ENCODE measurements at regions not wholly inside any gene's neighbourhood (a gene's known extent, or its start where the extent isn't known, plus 50 kb on each side); places are given as distances from the start of the nearest gene placed in this dataset.
"Not testable (repeated sequence)": the region's sequence is repeated elsewhere in the genome, so short reads cannot be mapped to it uniquely, and the experiment has no call there.

DNA sequence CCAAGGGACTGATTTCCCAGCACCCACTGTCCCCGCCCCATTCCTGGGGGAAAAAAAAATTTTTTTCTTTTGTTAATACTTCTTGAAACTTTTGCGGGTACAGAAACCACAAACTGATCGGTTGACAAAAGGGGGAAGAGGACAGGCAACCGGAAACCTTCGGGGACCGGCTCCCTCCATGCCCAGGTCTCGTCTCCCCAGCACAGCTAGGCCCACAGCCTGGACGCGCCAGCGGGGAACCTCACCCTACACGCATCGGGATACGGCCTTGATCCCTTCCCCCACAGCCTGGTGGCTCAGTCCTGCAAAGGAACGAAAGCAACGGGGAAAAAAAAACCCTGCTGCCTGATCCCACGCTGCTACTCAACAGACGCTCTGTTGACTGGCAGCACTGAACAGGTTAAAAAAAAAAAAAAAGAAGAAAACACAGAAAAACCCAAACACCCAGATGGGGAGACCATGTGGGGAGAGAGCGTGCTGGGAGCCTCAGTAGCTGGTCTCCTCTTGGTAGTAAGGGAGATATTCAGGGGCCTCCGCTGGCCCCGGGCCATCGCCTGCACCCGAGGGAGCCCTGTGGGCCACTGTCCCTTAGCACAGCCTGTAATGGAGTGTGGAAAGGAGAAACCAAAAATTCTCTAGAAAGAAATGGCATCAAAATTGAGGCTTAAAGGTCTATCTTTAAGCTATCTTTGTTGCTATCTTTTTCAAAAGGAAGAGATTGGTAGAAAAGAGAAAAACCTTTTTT is 185.7 kb downstream of the POTEC start:
- not testable (repeated sequence) for DNase-seq (ENCODE audit: low spot score)

- DNase-seq (ENCODE audit: low spot score) = not testable (repeated sequence)
Observed at GRCh38 chr18:14342170-14342569, 201.2 kb downstream of the POTEC start.

- DNase-seq (ENCODE audit: low spot score) = not testable (repeated sequence)
Observed at GRCh38 chr18:14336017-14336416, 203.8 kb upstream of the ZNF519 start.

DNA sequence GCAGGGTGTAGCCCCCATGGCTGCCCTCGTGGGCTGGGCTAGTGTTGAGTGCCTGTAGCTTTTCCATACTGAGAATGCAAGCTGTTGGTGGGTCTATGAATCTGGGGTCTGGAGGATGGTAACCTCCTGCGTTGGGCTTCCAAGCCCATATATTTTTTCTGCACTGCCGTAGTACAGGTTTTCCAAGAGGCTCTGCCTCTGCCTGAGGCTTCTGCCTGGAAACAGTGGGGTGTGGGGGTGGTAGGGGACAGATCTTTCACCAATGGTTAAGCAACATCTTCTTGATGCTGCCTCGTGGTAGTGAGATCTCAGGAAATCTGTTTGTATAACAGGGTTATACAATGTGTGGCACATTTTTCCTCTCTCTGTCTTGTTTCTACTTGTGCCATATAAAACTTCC is 189.0 kb upstream of the ZNF519 start:
- not testable (repeated sequence) for DNase-seq (ENCODE audit: low spot score)

DNA sequence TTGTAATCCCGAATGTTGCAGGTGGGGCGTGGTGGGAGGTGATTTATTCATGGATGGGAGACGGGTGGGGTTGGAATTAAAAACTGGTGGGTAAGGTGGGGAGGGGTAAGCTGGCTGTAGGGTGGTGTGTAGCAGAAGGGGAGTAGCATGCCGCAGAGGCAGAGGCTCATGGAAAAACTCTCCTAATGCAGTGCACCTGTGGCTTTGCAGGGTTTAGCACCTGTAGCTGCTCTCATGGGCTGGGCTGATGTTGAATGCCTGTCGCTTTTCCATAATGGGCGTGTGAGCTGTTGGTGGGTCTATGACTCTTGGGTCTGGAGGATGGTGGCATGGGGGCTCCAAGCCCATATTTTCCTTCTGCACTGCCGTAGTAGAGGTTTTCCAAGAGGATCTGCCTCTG is 169.0 kb upstream of the ZNF519 start:
- not testable (repeated sequence) for DNase-seq (ENCODE audit: low spot score)

GRCh38 chr18:14295081-14295480 is 162.8 kb upstream of the ZNF519 start:
- not testable (repeated sequence) for DNase-seq (ENCODE audit: low spot score)

GRCh38 chr18:14285053-14285452 is 152.8 kb upstream of the ZNF519 start:
- no peak for DNase-seq (ENCODE audit: low spot score)
- TF ChIP-seq CTCF (IDR thresholded peaks at IDR 0.05; ENCODE audit: extremely low read depth, missing control alignments) = no peak

DNA sequence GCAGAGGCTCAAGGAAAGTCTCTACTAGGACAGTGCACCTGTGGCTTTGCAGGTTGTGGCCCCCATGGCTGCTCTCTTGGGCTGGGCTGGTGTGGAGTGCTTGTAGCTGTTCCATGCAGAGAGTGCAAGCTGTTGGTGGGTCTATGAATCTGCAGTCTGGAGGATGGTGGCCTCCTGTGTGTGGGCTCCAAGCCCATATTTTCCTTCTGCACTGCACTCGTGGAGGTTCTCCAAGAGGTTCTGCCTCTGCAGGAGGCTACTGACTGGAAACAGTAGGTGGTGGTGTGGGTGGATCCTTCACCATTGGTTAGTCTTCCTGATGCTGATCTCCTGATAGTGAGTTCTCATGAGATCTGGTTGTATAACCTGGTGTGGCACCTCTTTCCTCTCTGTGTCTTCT is 143.2 kb upstream of the ZNF519 start:
- DNase-seq (ENCODE audit: low spot score) = not testable (repeated sequence)

DNA sequence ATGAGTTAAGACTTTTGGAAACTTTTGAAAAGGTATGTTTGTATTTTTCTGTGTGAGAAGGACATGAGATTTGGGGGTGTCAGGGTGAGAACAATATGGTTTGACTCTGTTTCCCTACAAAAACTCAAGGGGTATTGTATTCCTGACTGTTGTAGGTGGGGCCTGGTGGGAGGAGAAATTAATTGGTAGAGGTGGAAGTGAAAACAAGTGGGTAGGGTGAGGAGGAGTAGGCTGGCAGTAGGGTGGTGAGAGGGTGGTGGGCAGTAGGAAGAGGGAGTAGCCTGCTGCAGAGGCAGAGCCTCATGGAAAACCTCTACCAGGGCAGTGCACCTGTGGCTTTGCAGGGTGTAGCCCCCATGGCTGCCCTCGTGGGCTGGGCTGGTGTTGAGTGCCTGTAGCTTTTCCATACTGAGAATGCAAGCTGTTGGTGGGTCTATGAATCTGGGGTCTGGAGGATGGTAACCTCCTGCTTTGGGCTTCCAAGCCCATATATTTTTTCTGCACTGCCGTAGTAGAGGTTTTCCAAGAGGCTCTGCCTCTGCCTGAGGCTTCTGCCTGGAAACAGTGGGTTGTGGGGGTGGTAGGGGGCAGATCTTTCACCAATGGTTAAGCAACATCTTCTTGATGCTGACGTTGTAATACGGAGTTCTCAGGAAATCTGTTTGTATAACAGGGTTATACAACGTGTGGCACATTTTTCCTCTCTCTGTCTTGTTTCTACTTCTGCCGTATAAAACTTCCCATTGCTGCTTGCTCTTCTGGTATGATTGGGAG is 133.6 kb upstream of the ZNF519 start:
- not testable (repeated sequence) for DNase-seq (ENCODE audit: low spot score)

DNA sequence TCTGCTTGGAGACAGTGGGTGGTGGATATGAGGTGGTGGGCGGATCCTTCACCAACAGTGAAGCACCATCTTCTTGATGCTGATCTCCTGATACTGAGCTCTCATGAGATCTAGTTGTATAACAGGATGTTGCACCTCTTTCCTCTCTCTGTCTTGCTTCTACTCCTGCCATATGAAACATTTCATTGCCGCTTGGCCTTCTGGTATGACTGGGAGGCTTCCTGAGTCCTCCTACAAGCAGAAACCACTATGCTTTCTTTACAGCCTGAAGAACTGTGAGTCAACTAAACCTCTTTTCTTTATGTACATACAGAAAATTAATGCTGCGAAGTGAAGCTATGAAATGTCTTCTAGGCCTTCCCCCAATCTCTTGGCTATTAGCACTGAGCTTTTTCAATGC is 130.6 kb upstream of the ZNF519 start:
- not testable (repeated sequence) for DNase-seq (ENCODE audit: low spot score)

GRCh38 chr18:14250084-14250677 is 117.9 kb upstream of the ZNF519 start:
- DNase-seq (ENCODE audit: low spot score) = not testable (repeated sequence)

DNA sequence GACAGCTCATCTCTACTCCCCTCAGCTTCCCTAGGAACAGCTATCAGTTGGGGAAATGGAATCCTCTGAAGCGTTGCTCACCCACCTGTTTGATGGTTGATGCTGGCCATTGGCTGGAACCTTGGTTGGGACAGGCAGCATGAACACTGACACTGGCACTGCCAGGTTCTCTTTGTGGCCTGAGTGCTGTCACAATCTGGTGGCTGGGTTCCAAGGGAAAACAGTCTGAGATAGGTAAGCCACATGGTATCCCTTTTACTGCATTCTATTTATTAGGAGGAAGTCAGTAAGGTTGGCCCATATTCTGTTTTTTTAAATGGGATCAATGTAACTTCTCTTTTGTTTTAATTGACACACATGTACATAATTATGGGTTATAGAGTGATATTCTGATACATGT is 107.0 kb upstream of the ZNF519 start:
- not testable (repeated sequence) for DNase-seq (ENCODE audit: low spot score)

GRCh38 chr18:14236356-14237048 is 104.3 kb upstream of the ZNF519 start:
- not testable (repeated sequence) for DNase-seq (ENCODE audit: low spot score)

DNA sequence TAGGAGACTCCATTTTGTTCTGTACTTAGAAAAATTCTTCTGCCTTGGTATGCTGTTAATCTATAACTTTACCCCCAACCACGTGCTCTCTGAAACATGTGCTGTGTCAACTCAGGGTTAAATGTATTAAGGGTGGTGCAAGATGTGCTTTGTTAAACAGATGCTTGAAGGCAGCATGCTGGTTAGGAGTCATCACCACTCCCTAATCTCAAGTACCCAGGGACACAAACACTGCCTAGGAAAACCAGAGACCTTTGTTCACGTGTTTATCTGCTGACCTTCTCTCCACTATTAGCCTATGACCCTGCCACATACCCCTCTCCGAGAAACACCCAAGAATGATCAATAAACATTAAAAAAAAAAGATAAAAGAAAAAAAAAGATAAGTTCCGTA is 93.0 kb upstream of the ZNF519 start:
- not testable (repeated sequence) for DNase-seq (ENCODE audit: low spot score)

DNA sequence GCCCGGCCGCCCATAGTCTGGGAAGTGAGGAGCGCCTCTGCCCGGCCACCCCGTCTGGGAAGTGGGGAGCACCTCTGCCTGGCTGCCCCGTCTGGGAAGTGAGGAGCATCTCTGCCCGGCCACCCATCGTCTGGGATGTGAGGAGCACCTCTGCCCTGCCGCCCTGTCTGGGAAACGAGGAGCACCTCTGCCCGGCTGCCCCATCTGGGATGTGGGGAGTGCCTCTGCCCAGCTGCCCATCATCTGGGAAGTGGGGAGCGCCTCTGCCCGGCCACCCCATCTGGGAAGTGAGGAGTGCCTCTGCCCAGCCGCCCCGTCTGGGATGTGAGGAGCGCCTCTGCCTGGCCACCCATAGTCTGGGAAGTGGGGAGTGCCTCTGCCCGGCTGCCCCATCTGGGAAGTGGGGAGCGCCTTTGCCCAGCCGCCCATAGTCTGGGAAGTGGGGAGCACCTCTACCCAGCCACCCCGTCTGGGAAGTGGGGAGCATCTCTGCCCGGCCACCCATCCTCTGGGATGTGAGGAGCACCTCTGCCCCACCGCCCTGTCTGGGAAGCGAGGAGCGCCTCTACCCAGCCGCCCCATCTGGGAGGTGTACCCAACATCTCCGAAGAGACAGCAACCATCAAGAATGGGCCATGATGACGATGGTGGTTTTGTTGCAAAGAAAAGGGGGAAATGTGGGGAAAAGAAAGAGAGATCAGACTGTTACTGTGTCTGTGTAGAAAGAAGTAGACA is 92.5 kb upstream of the ZNF519 start:
- not testable (repeated sequence) for DNase-seq (ENCODE audit: low spot score)

DNA sequence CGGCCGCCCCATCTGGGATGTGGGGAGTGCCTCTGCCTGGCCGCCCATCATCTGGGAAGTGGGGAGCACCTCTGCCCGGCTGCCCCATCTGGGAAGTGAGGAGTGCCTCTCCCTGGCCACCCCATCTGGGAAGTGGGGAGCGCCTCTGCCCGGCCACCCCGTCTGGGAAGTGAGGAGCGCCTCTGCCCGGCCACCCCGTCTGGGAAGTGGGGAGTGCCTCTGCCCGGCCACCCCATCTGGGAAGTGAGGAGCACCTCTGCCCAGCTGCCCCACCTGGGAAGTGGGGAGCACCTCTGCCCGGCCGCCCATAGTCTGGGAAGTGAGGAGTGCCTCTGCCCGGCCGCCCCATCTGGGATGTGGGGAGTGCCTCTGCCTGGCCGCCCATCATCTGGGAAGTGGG is 91.7 kb upstream of the ZNF519 start:
- DNase-seq (ENCODE audit: low spot score) = not testable (repeated sequence)

DNA sequence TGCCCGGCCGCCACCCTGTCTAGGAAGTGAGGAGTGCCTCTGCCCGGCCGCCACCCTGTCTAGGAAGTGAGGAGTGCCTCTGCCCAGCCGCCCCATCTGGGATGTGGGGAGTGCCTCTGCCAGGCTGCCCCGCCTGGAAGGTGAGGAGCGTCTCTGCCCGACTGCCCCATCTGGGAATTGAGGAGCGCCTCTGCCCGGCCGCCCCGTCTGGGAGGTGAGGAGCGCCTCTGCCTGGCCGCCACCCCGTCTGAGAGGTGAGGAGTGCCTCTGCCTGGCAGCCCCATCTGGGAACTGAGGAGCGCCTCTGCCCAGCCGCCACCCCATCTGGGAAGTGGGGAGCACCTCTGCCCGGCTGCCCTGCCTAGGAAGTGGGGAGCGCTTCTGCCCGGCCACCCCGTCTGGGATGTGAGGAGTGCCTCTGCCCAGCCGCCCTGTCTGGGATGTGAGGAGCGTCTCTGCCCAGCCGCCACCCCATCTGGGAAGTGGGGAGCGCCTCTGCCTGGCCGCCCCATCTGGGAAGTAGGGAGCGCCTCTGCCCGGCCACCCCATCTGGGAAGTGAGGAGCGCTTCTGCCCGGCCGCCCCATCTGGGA is 91.1 kb upstream of the ZNF519 start:
- not testable (repeated sequence) for DNase-seq (ENCODE audit: low spot score)

DNA sequence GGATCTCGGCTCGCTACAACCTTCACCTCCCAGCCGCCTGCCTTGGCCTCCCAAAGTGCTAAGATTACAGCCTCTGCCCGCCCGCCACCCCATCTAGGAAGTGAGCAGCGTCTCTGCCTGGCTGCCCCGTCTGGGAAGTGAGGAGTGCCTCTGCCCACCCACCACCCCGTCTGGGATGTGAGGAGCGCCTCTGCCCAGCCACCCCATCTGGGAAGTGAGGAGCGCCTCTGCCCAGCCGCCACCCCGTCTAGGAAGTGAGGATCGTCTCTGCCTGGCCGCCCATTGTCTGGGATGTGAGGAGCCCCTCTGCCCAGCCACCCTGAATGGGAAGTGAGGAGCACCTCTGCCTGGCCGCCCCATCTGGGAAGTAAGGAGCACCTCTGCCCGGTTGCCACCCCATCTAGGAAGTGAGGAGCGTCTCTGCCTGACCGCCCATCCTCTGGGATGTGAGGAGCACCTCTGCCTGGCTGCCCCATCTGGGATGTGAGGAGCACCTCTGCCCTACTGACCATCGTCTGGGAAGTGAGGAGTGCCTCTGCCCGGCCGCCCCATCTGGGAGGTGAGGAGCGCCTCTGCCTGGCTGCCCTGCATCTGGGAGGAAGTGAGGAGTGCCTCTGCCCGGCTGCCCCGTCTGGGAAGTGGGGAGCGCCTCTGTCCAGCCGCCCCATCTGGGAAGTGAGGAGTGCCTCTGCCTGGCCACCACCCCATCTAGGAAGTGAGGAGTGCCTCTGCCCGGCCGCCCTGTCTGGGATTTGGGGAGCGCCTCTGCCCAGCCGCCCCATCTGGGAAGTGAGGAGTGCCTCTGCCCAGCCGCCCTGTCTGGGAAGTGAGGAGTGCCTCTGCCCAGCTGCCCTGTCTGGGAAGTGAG is 90.4 kb upstream of the ZNF519 start:
- not testable (repeated sequence) for DNase-seq (ENCODE audit: low spot score)

Data from GM20000 (cell line).